Activated naive CD4-positive, alpha-beta T cell treated with anti-CD3 and anti-CD28 coated beads, Interleukin-2, amount 50 U/mL, for 16 hours (primary cell): ENCODE measurements at regions not wholly inside any gene's neighbourhood (a gene's known extent, or its start where the extent isn't known, plus 50 kb on each side); places are given as distances from the start of the nearest gene placed in this dataset.

Source experiments
- DNase-seq: peaks from one replicate; pipeline ENCODE4 v3.0.0-alpha.2; 2020

DNA sequence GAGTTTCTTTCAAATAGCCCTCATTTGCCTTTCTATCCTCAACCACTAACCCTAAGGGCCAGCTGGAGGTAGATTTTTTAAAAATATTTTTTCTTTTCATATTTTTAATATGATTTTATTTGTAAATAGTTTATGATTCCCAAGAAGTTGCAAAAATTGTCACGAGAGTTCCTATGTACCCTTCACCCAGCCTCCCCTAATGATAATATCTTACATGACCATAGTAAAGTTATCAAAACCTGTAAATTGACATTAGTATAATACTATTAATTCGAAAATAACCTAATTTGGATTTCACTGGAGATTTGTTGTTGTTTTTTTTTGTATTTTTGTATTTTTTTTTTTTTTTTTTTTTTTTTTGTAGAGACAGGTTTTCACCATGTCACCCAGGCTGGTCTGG, 495.5 kb downstream of the MIAT start:
- DNase-seq, result no peak

DNA sequence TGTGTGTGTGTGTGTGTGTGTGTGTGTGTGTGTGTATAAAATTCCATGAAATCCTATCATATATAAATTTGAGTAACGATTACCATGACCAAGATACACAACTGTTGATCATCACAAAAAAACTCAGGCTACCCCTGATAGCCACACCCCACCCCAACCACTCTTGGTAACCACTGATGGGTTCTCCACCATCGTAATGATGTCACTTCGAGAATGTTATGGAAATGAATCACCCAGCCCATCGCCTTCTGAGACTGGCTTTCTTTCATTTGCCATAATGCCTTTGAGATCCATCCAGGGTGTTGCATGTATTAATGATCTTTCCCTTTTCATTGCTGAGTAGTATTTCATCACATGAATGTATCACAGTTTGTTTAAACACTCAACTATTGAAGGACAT, 496.0 kb downstream of the MIAT start:
- DNase-seq, result no peak

DNA sequence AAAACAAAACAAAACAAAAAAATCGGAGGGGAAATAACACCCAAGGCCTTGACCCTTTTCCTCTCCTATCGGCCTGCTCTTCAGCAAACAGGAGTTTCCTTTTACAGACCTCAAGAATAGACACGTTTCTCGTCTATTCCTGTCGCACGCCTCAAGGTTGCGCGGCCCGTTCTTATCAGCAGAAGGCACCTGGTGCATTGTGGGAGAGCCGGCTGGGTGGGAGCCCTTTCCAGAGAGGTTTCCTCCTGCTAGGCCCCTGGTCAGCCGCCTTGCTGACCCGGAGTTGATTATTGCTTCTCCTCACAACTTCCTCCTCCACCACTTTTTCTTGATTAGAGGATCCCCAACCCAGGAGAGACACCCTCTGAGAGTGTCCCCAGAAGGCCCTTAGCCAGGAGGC, 497.3 kb downstream of the MIAT start:
- no peak for DNase-seq

DNA sequence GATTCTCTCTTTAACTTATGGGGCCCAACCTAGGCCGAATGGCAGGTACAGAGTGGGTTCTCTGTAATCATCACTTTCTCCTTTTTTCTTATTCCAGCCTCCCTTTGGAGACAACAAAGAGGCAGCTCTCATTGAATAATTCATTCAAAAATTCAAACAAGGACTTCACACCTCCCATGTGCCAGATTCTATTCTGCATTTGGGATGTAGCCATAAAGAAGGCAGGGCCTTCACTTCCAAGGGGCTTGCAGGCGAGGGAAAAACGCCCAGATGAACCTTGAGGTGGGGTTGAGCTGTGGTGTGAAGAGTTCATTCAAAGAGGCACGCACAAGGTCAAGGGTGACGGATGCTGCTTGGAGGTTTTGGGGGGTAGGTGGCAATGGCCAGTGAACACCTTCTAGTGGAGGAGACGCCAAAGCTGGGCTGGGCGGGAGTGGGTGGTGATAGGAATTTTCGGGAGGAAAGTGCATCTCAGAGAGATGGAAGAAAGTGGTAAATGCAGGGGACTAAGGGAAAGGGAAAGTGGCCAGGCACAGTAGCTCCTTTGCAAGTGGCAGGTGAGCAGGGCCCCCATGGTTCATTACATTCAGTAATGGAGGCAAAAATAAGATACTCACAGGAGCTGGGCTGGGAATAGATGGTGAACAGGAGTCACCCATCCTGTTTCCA, 499.6 kb downstream of the MIAT start:
- no peak for DNase-seq

DNA sequence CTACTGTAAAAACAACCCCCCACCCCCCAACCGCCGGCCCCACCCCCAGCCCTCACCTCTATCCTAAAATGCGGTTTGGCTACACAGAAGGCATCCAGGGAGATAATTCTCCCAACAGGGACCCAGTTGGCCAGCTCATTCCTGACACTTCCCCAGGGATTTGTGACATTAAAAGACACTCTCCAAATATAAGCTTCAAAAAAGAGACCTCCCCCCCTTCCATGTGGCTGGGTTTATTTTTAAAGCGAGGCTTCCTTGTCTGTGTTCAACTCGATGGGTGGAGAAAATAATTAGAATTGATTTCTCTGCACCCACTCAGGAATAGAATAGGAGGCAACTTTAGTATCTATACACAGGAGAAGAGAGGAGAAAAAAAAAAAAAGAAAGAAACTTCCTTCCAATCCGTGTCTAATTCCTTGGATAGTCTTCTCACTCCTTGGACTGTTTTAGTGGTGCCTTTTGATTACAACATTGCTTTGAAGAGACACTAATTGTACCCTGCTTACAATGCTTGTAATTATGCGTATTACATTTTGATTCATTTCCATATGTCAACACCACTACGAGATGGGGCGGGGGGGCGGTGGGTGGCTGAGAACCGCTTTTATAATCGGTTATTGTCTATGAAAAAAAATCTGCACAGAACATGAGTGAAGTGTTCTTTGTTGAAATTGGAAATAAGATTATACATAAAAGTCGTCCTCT, 500.4 kb downstream of the MIAT start:
- no peak for DNase-seq

DNA sequence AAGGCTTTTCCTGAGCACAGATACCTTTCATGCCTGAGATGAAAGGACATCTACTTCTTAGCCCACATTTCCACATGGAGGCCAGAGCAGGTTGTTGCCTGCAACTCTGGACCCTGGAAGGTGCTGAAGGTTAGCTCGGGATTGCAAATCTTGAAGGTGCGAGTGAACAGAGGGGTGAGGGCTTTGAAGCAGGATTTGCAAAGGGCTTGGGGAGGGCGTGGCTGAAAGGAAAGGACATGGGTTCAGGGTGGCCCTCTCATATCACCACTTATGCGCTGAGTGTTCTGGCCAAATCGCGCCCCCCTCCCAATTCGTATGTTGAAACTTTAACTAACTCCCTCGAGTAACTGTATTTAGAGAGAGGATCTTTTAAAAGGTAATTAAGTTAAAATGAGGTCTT, 501.6 kb downstream of the MIAT start:
- DNase-seq, result no peak

DNA sequence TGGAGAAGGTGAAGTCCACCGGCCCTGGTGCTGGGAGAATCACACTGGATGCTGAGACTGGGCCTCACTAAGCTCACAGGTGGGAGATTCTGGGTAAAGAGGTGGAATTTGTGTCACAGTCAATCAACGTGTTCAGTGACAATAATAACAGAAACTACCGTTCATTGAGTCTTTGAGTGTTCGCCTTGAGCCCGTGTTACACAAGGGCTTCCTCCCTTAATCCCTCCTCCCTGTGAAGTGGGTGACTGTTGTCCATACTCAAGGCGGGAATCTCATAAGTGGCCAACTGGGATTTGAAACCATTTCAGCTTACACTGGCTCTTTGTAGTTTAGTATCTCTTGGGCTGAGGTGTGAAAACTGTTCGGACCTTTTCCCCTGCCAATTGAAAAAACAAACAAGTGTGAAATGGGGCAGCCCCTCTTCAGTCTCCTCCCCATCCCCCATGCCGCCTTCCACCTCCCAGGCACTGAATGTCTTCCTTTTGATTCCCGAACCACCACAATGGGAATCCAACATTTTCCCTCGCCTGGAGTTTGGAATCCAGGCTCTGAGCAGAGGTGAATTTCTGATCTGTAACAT, 502.4 kb downstream of the MIAT start:
- no peak for DNase-seq

GRCh38 chr22:27163162-27164137, 506.1 kb downstream of the MIAT start:
- DNase-seq, result no peak

DNA sequence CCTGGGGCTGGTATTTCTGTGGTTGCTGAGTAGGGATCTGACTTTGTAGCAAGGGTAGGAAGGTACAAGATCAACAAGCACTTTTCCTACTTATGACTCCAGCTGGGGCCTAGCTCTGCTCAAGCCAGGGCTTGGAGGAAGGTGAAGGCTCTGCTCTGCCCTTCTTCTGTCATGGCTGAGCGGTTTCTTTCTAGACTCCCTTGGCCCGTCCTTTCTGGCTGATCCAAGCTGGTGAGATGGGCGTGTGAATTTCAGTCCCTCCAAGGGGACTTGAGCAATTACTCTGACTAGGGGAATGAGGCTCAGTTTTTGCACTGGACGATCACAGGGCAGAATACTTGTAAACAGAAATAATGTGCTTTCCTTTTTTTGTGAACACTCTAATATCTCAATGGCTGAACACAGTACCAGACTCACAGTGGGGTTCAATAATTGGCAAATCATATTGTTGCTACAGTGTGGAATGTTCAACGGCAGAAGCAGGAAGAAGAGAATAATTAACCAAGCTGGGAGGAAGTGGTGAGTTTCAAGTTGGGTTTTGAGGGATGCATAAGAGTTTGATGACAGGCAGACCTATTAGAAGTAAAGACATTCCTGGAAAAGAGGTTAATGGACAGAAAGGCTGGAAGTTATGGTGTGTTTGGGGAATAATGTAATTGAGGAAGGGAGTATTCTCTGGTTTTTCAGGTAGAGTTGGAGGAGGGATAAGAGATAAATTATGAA, 507.6 kb downstream of the MIAT start:
- DNase-seq, result no peak

DNA sequence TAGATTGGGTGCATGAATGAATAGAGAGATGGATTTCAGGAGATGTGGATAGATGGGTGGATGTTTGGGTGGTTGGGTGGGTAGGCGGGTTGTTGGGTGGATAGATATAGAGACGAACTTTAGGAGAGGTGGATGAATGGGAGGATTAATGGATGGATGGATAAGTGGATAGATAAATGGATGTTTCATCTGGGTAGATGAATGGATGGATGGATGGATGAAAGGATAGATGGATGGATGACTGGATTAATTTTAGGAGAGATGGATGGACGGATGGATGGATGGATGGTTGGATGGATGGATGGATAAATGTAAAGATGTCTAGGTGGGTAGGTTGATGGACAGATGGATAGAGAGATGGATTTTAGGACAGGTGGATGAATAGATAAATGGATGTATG, 511.3 kb downstream of the MIAT start:
- DNase-seq, result no peak

GRCh38 chr22:27170491-27170890, 513.1 kb downstream of the MIAT start:
- no peak for DNase-seq

DNA sequence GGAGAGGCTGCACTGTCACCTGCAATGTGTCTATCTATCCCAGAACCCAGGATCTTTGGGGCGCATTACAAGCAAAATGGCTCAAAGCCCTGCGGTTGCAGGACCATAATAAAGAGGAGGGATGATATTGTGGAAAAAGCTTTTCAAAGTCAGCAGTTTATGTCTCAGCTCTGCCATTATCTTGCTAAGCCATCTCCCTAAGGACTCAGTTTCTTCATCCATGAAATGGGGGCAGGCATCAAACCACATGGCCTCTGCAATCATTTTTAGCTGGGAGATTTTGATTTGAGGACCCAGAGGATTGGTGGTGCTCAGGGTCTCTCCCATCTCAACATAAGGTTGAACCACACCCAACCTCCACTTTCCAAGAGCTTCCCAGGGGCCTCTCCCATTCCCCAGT, 513.8 kb downstream of the MIAT start:
- no peak for DNase-seq

- no peak for DNase-seq
Observed at GRCh38 chr22:27173530-27173929, 516.1 kb downstream of the MIAT start.

- DNase-seq, result no peak
Observed at GRCh38 chr22:27175021-27175838, 517.8 kb downstream of the MIAT start.

- DNase-seq, result no peak
Observed at GRCh38 chr22:27175974-27176373, 518.6 kb downstream of the MIAT start.

- no peak for DNase-seq
Observed at GRCh38 chr22:27179161-27179560, 521.8 kb downstream of the MIAT start.

DNA sequence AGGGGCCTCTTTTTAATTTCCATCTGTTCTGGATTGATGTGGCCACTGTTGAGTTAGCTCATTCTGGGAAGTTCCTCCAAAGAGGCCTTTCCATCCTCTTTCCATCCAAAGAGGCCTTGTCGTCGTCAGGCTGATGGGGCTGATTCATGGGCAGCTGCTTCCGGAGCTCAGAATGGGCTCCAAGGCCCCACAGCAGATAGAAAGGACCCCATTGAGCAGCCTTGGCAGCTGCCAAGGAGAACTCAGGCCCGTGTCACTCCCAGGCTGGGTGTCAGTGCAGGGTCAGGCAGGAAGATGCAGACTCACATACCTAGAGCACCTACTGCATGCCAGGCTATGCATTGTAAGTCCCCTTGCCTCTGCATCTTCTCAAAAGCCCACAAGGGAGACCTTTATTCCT, 524.1 kb downstream of the MIAT start:
- no peak for DNase-seq

GRCh38 chr22:27183474-27183873, 526.1 kb downstream of the MIAT start:
- no peak for DNase-seq

- DNase-seq, result no peak
Observed at GRCh38 chr22:27185099-27185709, 527.8 kb downstream of the MIAT start.

DNA sequence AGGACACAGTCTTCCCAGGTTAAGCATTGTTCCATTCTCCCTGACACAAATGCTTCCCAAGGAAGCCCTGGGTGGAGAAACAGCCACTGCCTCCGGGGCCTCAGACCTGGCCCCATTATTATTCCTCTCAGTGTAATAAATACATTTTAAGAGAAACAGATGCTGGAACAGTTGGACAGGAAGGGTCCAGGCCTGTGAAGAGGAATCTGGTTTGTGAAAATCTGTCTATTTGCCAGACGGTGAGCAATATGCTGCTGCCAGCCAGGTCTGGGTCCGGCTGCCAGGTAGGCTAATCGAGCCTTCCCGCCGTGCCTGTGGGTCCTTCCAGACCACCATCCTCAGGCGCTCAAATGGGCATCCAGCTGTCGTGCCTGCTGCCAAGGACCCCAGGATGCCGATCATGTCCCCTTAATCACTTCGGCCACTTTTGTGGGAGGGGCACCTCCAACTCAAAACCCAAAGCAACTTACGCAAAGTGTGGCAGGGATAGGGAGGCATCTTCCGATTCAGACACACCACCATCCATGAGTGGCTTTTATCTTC, 528.4 kb downstream of the MIAT start:
- DNase-seq, result no peak

- no peak for DNase-seq
Observed at GRCh38 chr22:27186643-27187042, 529.3 kb downstream of the MIAT start.
